Neuronal stem cell (in vitro differentiated cells): ENCODE measurements at regions not wholly inside any gene's neighbourhood (a gene's known extent, or its start where the extent isn't known, plus 50 kb on each side); places are given as distances from the start of the nearest gene placed in this dataset.

ENCODE experiments used
- DNase-seq: peaks from one replicate; pipeline ENCODE4 v3.0.0-alpha.2; 2013; ENCODE audit warnings: low spot score
- H2AFZ ChIP-seq: one replicate; pipeline ENCODE4 v1.6.1; 2013; ENCODE audit warnings: mild to moderate bottlenecking, low read length, inconsistent platforms
- H2AK5ac ChIP-seq: 2 replicates; pipeline ENCODE4 v1.6.1; 2013; ENCODE audit warnings: low read depth, mild to moderate bottlenecking, inconsistent platforms, low read length, moderate library complexity, mixed read lengths
- H2BK120ac ChIP-seq: 2 replicates; pipeline ENCODE4 v1.6.1; 2013; ENCODE audit warnings: low read depth, mild to moderate bottlenecking, inconsistent platforms, low read length, moderate library complexity, mixed read lengths
- H2BK12ac ChIP-seq: one replicate; pipeline ENCODE4 v1.6.1; 2013; ENCODE audit warnings: low read length, inconsistent platforms
- H2BK15ac ChIP-seq: 2 replicates; pipeline ENCODE4 v1.6.1; 2013; ENCODE audit warnings: mild to moderate bottlenecking, low read length, inconsistent platforms, mixed read lengths
- H2BK5ac ChIP-seq: one replicate; pipeline ENCODE4 v1.6.1; 2013; ENCODE audit warnings: inconsistent platforms, mild to moderate bottlenecking, low read length, moderate library complexity
- H3K14ac ChIP-seq: one replicate; pipeline ENCODE4 v1.6.1; 2013; ENCODE audit warnings: low read length, inconsistent platforms
- H3K18ac ChIP-seq: 2 replicates; pipeline ENCODE4 v1.6.1; 2013; ENCODE audit warnings: low read length, inconsistent platforms
- H3K23ac ChIP-seq: 2 replicates; pipeline ENCODE4 v1.6.1; 2013; ENCODE audit warnings: low read depth, mild to moderate bottlenecking, mixed read lengths, low read length, inconsistent platforms; ENCODE audit not compliant: poor library complexity
- H3K27ac ChIP-seq: replicated peaks from 3 replicates; pipeline ENCODE4 v1.5.1; 2013; ENCODE audit warnings: low read length, inconsistent platforms
- H3K27me3 ChIP-seq, 3 experiments: 2 replicates each; pipeline ENCODE4 v1.6.1; 2013; ENCODE audit warnings: low read length in 3 of 3, mild to moderate bottlenecking in 2 of 3, inconsistent platforms in 1 of 3, low read depth in 1 of 3, mixed read lengths in 1 of 3, moderate library complexity in 1 of 3; ENCODE audit not compliant: control insufficient read depth in 3 of 3, insufficient read depth in 3 of 3
- H3K36me3 ChIP-seq, 2 donors: replicated peaks in 1 of 2; 2 replicates each; pipeline ENCODE4 v1.6.1; 2013; ENCODE audit warnings: low read length in 2 of 2; ENCODE audit not compliant: control insufficient read depth in 2 of 2, insufficient read depth in 2 of 2
- H3K4ac ChIP-seq: 2 replicates; pipeline ENCODE4 v1.6.1; 2013; ENCODE audit warnings: inconsistent platforms, mild to moderate bottlenecking, low read length, moderate library complexity
- H3K4me1 ChIP-seq, 2 donors: 1 replicate in 1 of 2; 2 replicates in 1 of 2; pipeline ENCODE4 v1.6.1; 2013; ENCODE audit warnings: low read length in 2 of 2, low read depth in 1 of 2; ENCODE audit not compliant: control insufficient read depth in 2 of 2, insufficient read depth in 1 of 2
- H3K4me2 ChIP-seq: one replicate; pipeline ENCODE4 v1.6.1; 2013; ENCODE audit warnings: mild to moderate bottlenecking, low read length, inconsistent platforms; ENCODE audit not compliant: insufficient read depth, poor library complexity, severe bottlenecking
- H3K4me3 ChIP-seq, 2 donors: 2 replicates each; pipeline ENCODE4 v1.5.1; 2013; ENCODE audit warnings: low read length in 2 of 2, mild to moderate bottlenecking in 2 of 2, inconsistent platforms in 1 of 2, moderate library complexity in 1 of 2
- H3K79me1 ChIP-seq: one replicate; pipeline ENCODE4 v1.6.1; 2013; ENCODE audit warnings: low read depth, mild to moderate bottlenecking, inconsistent platforms, low read length, moderate library complexity
- H3K9ac ChIP-seq: one replicate; pipeline ENCODE4 v1.6.1; 2013; ENCODE audit warnings: mild to moderate bottlenecking, low read depth, low read length, inconsistent platforms; ENCODE audit not compliant: poor library complexity
- H3K9me3 ChIP-seq, 2 donors: replicated peaks in 1 of 2; 2 replicates each; pipeline versions ENCODE3 to v1.6.1; 2013; ENCODE audit warnings: low read length in 2 of 2, mild to moderate bottlenecking in 2 of 2, inconsistent platforms in 1 of 2, low read depth in 1 of 2, mixed read lengths in 1 of 2, moderate library complexity in 1 of 2; ENCODE audit not compliant: control insufficient read depth in 2 of 2, insufficient read depth in 1 of 2
- H4K8ac ChIP-seq: one replicate; pipeline ENCODE4 v1.6.1; 2013; ENCODE audit warnings: low read depth, mild to moderate bottlenecking, inconsistent platforms, low read length, moderate library complexity
- H4K91ac ChIP-seq: one replicate; pipeline ENCODE4 v1.6.1; 2013; ENCODE audit warnings: low read length, low read depth, mild to moderate bottlenecking, inconsistent platforms; ENCODE audit not compliant: poor library complexity
- WGBS, 2 donors: extraction: QIAGEN DNeasy Blood & Tissue Kit; methylation state at CpG; one replicate each; pipeline ENCODE4 v1.1.7; 2013; ENCODE audit warnings: missing lambda C conversion rate in 2 of 2, mixed read lengths in 1 of 2; ENCODE audit not compliant: insufficient read length in 2 of 2, insufficient replicate concordance in 1 of 2; ENCODE audit errors: extremely low coverage in 2 of 2; 5-methylcytosine and 5-hydroxymethylcytosine counted together

DNA sequence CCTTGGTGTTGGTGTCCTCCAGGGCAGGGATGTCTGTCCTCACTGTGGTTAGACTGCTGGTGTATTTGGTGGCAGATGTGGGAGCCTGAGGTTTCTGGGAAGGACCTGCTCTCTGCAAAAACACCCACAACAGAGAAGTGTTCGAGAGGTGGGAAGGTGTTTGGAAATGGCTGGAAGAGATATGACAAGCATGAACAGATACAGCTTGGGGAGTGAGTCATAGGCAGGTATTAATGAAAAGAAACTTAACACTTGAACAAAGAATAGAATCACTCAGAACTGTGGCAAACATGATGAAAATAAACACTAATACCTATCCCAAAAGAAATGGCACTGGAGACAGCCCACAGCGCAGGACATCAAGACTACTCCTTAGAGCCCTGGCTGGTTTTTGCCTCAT is 192.4 kb upstream of the RORA start:
- DNase-seq: no peak
- Histone ChIP-seq H3K9ac (no peak overlapping the region), H3K4me3 (no peak overlapping the region), H2AK5ac (no peak overlapping the region), H3K27me3 (no peaks in the 10 kb centered on the region), H2BK12ac (no peak overlapping the region), H3K79me1 (no peaks in the 10 kb centered on the region), H4K91ac (no peak overlapping the region), H3K36me3 (no peaks in the 10 kb centered on the region), H3K4me1 (no peaks in the 10 kb centered on the region), H3K4me2 (no peak overlapping the region), H3K27ac (no peak overlapping the region), H3K23ac (no peak overlapping the region), H3K9me3 (no peaks in the 10 kb centered on the region), H2BK120ac (no peak overlapping the region), H4K8ac (no peak overlapping the region), H3K4ac (no peak overlapping the region), H2BK5ac (no peak overlapping the region), H2AFZ (no peak overlapping the region), H3K14ac (no peak overlapping the region), H2BK15ac (no peak overlapping the region), H3K18ac (no peak overlapping the region)
- no CpG with 5 or more reads among the region's 2 CpGs for WGBS, 2 donors

DNA sequence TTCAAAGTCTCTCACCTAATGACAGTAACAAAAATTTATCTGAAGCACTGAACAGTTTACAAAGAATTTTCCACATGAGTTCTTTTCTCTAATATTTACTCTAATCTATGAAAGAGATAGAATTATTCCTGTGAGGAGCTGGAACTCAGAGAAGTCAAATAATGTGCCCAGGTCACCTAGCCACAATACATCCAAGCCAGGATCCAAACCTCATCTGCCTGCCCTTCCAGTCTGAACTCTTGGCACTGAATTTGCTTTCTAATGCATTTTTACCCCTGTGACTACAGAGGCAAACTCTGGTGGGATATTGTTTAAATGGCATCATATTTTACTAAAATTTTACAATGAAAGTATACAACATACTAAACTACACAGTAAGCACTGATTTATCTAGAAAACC is 191.4 kb upstream of the RORA start:
- Histone ChIP-seq H2BK120ac (no peak overlapping the region), H3K9me3 (no peaks in the 10 kb centered on the region), H4K8ac (no peak overlapping the region), H3K18ac (no peak overlapping the region), H3K27ac (no peak overlapping the region), H3K4me3 (no peak overlapping the region), H3K9ac (no peak overlapping the region), H3K4me1 (no peaks in the 10 kb centered on the region), H3K79me1 (no peaks in the 10 kb centered on the region), H3K14ac (no peak overlapping the region), H3K4ac (no peak overlapping the region), H2BK5ac (no peak overlapping the region), H2AK5ac (no peak overlapping the region), H2BK15ac (no peak overlapping the region), H3K27me3 (no peaks in the 10 kb centered on the region), H2BK12ac (no peak overlapping the region), H3K23ac (no peak overlapping the region), H3K36me3 (no peaks in the 10 kb centered on the region), H4K91ac (no peak overlapping the region), H2AFZ (no peak overlapping the region), H3K4me2 (no peak overlapping the region)
- DNase-seq: no peak

DNA sequence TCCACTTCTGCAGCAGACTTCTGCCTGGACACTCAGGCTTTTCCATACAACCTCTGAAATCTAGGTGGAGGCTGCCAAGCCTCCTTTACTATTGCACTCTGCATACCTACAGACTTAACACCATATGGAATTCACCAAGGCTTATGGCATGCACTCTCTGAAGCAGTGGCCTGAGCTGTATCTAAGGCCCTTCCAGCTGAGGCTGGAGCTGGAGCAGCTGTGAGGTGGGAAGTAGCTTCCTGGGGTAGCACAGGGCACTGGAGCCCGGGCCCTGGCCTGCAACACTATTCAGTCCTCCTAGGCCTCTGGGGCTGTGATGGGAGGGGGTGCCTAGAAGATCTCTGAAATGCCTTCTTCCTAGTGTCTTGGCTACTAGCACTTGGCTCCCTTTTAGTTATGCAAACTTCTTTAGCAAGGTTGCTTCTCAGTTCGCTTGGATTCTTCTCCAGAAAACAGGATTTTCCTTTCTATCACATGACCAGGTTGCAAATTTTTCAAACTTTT is 186.6 kb upstream of the RORA start:
- no CpG with 5 or more reads among the region's 2 CpGs for WGBS, 2 donors
- Histone ChIP-seq H3K27ac (no peak overlapping the region), H4K8ac (no peak overlapping the region), H4K91ac (no peak overlapping the region), H2AK5ac (no peak overlapping the region), H3K14ac (no peak overlapping the region), H3K4me2 (no peak overlapping the region), H3K18ac (no peak overlapping the region), H3K23ac (no peak overlapping the region), H3K9me3 (no peaks in the 10 kb centered on the region), H2AFZ (no peak overlapping the region), H2BK120ac (no peak overlapping the region), H2BK15ac (no peak overlapping the region), H3K36me3 (no peaks in the 10 kb centered on the region), H3K4ac (no peak overlapping the region), H2BK5ac (no peak overlapping the region), H3K4me1 (no peaks in the 10 kb centered on the region), H3K9ac (no peak overlapping the region), H3K4me3 (no peak overlapping the region), H2BK12ac (no peak overlapping the region), H3K79me1 (no peaks in the 10 kb centered on the region), H3K27me3 (no peaks in the 10 kb centered on the region)
- no peak for DNase-seq

GRCh38 chr15:61411902-61412510 is 182.9 kb upstream of the RORA start:
- H3K4me3 ChIP-seq: no peak overlapping the region
- no peak overlapping the region for H3K4ac ChIP-seq
- H3K27me3 ChIP-seq: no peaks in the 10 kb centered on the region
- H3K14ac ChIP-seq: no peak overlapping the region
- no peak overlapping the region for H2BK5ac ChIP-seq
- H4K91ac ChIP-seq: no peak overlapping the region
- no peaks in the 10 kb centered on the region for H3K9me3 ChIP-seq
- WGBS, 2 donors: no CpG with 5 or more reads among the region's 3 CpGs
- H3K4me1 ChIP-seq: no peaks in the 10 kb centered on the region
- H3K18ac ChIP-seq: no peak overlapping the region
- no peak overlapping the region for H2BK15ac ChIP-seq
- H2BK120ac ChIP-seq: no peak overlapping the region
- no peak overlapping the region for H2AK5ac ChIP-seq
- no peak overlapping the region for H3K23ac ChIP-seq
- H4K8ac ChIP-seq: no peak overlapping the region
- no peaks in the 10 kb centered on the region for H3K36me3 ChIP-seq
- no peak overlapping the region for H3K9ac ChIP-seq
- H3K4me2 ChIP-seq: no peak overlapping the region
- H3K79me1 ChIP-seq: no peaks in the 10 kb centered on the region
- H2AFZ ChIP-seq: no peak overlapping the region
- H3K27ac ChIP-seq: no peak overlapping the region
- H2BK12ac ChIP-seq: no peak overlapping the region
- no peak for DNase-seq
